HG03558 (cell line): ENCODE measurements at regions not wholly inside any gene's neighbourhood (a gene's known extent, or its start where the extent isn't known, plus 50 kb on each side); places are given as distances from the start of the nearest gene placed in this dataset.

Experiments
- ATAC-seq: cut with Tn5 transposase; IDR thresholded peaks from one replicate; pipeline ENCODE4 v1.9.1; 2021; ENCODE audit warnings: moderate number of reproducible peaks; ENCODE audit not compliant: unreplicated experiment; ENCODE audit errors: extremely low read depth

DNA sequence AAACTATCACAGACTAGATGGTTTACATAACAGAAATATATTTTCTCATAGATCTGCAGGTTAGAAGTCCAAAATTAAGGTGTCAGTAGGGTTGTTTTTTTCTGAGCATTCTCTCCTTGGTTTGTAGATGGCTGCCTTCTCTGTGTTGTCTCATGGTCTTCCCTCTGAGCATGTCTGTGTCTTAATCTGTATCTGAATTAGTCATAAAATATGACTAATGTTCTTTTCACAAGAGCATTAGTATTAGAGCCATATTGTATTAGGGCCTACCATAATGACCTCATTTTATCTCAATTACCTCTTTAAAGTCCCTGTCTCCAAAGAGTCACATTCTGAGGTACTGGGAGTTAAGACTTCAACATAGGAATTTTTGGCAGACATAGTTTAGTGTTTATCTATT lies 77.2 kb upstream of the OBI1 start:
- no peak for ATAC-seq

DNA sequence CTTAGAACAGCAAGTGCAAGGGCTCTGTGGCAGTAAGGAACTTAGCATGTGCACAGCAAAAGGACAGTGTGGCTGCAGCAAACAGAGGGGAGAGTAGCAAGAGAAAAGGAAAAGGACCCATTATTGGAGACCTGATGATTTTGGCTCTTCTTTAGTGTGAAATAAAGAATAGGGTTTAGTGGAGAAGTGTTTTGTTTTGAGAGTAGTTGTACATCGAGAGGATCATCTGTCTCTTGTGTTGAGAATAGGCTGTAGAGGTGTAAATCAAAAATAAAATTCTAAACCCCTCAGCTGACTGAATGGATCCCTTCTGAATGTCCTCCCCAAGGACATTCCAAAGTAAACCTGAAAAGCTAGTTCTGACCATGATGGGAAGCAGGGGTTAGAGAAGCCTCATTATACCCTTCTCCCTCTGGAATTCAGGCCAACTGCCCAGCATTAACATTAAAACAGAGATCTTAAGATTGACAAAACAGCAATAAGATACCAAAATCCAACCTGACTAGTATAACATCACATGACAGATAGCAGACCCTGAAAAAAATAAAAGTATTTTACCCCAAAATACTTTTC lies 73.6 kb upstream of the OBI1 start:
- ATAC-seq: no peak

DNA sequence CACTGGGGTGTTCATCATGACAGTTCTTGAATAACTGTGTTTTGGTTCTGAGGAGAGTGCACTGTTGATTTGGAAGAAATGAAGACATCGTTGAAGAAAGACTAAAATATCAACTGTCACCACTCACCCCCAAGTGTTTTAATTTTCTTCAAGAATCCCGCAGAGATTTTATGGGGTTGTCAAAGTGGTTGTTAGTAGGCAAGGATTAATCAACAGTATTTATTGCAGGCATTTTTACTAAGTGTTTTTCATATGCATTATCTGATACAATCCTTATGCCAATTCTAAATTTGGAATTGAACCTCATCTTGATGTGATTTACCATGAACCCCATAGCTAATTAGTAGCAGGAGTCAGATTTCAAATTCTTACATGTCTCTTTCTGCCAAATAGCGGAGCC lies 63.7 kb upstream of the OBI1 start:
- ATAC-seq: no peak

DNA sequence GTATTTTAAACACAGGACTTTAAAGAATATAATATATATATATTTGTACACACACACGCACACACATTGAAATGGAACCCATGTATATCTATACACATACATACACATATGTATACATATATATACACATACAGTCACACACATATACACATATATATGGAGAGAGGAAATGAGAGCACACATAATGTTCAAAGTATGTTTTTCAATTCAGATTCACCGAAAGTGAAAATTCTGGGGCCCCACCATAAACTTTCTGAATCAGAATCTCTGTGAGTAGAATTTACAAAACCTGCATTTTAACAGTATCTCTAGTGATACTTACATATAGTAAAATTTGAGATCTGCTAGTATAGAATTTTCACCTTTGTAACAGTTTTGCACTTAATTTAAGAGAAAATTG lies 60.4 kb upstream of the OBI1 start:
- ATAC-seq: no peak

DNA sequence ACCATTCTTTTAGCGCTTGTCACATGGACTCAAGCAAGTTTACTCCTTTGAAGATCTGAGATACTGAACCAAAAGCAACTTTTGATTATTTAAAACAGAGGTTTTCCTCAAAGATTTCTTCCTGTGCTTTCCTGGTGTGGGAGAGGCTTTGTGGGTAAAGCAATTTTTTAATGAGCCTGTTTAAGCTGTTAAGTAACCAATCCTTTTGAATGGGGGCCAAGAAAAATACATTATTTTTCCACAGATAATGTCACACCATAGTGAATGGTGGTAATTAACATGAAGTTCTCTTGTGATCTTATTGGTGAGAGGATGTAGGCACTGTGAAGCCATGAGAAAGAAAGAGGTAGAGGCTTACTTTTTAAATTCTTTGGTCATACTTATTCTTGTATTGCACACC lies 55.8 kb upstream of the OBI1 start:
- ATAC-seq: no peak

DNA sequence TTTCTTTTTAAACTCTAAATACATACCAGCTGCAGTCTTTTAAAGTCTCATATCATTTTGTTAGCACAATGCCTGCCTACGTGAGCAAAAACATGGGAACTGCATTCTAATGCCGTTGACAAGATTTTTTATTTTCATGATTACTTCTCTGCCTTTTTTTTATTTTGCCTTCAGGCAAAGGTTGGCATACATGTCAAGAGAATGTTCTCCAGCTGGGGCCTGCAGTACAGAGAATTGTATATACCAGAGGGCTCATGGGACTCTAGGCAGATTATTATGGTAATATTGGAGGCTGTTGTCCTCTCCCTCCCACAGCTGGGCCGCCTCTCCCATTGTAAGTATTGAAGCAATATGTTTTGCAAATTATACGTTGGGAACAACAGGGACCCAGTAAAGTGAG lies 53.9 kb upstream of the OBI1 start:
- no peak for ATAC-seq

DNA sequence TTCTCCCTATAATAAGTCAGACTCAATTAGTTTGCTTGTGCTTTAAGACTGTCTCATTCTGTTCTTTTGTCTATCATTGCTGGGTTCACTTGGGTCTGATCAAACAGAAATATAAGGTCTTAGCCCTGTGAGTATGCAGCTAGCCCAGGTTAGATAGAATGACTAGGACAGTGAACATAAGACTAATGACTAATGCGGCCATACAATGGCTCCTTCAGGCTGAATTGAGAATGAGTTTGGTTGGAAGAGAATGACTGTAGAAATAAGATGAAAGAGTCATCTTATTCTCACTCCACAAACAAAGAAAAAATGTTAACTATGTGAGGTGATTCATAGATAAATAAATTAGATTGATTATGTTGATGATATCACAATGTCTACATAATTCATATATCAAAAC lies 50.1 kb upstream of the OBI1 start:
- no peak for ATAC-seq
